ENCODE measurements at regions not wholly inside any gene's neighbourhood (a gene's known extent, or its start where the extent isn't known, plus 50 kb on each side); places are given as distances from the start of the nearest gene placed in this dataset.
"Not testable (repeated sequence)": the region's sequence is repeated elsewhere in the genome, so short reads cannot be mapped to it uniquely, and the experiment has no call there.

DNA sequence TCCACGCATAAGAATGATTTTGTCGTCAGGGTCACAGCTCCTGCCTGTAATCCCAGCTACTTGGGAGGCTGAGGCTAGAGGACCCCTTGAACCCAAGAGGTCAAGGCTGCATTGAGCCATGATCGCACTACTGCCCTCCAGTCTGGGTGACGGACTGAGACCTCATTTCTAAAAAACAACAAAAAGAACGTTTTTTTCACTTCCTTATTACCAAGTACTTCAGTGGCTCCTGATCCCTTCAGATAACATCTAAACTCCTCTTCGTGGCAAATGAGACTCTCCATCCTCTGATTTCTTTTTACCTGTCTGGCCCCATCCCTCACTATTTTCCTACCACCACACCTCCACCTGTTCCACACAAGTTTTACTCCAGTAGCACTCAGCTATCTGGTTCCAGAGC lies 105.4 kb upstream of the TLK1 start:
- Histone ChIP-seq H3K4me1 (ENCODE audit: control extremely low read depth in 1 of 4, control insufficient read depth in 4 of 4, insufficient read depth in 4 of 4, low read length in 3 of 4) (peaks cover 0 to 20% (median 14%) of the 10 kb centered on the region in 4 experiments), H3K27me3 (replicated peaks in 2 of 5; ENCODE audit: control insufficient read depth in 4 of 5, insufficient read depth in 5 of 5, low read length in 4 of 5) (no peaks in the 10 kb centered on the region), H3K9me3 (ENCODE audit: control extremely low read depth in 1 of 5, control insufficient read depth in 4 of 5, insufficient read depth in 2 of 5, low read depth in 1 of 5, low read length in 4 of 5) (no peaks in the 10 kb centered on the region), H3K4me3 (ENCODE audit: control insufficient read depth in 1 of 7, extremely low read depth in 1 of 7, insufficient read depth in 4 of 7, low read depth in 2 of 7, low read length in 6 of 7) (no peak overlapping the region), H3K36me3 (ENCODE audit: control insufficient read depth in 4 of 4, insufficient read depth in 4 of 4, low read length in 3 of 4) (no peaks in the 10 kb centered on the region), H3K27ac (ENCODE audit: insufficient read depth in 1 of 2, low read depth in 1 of 2, low read length in 2 of 2, poor library complexity in 1 of 2, severe bottlenecking in 2 of 2) (no peak overlapping the region)
- ChIA-PET POLR2A (interaction anchor here (0.6 kb wide), 1 partner anchor 70 kb away, joined by 3 read pairs; no protein-coding TSS in a partner anchor), CTCF (interaction anchor here (0.6 to 1.5 kb wide), 3 partner anchors 19 to 186 kb away, joined by 3 to 5 read pairs (median 3); no protein-coding TSS in a partner anchor)
- WGBS (ENCODE audit: insufficient coverage), result 35% methylated on average over 6 of the region's 6 CpGs
- no peak for DNase-seq

DNA sequence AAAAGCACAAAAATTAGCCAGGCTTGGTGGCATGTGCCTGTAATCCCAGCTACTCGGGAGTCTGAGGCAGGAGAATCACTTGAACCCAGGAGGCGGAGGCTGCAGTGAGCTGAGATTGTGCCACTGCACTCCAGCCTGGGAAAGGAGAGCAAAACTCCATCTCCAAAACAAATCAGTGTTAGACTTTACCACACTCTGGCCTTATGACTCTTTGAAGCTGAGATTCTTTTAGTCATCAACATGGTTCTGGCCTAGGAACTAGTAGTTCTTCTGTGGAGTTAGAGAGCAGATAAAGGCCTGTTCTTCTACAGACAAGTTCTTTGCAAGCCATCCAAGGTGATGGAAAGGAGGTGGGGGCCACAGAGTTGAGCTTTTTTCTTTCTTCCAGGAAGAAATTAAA lies 100.8 kb upstream of the TLK1 start:
- CTCF ChIA-PET, result interaction anchor here (1.0 kb wide), 1 partner anchor 155 kb away, joined by 3 read pairs; no protein-coding TSS in a partner anchor
- H3K27ac ChIP-seq (ENCODE audit: insufficient read depth in 1 of 2, low read depth in 1 of 2, low read length in 2 of 2, poor library complexity in 1 of 2, severe bottlenecking in 2 of 2); H3K36me3 ChIP-seq (ENCODE audit: control insufficient read depth in 4 of 4, insufficient read depth in 4 of 4, low read length in 3 of 4); DNase-seq; H3K4me3 ChIP-seq (ENCODE audit: control insufficient read depth in 1 of 7, extremely low read depth in 1 of 7, insufficient read depth in 4 of 7, low read depth in 2 of 7, low read length in 6 of 7); H3K27me3 ChIP-seq (replicated peaks in 2 of 5; ENCODE audit: control insufficient read depth in 4 of 5, insufficient read depth in 5 of 5, low read length in 4 of 5); H3K9me3 ChIP-seq (ENCODE audit: control extremely low read depth in 1 of 5, control insufficient read depth in 4 of 5, insufficient read depth in 2 of 5, low read depth in 1 of 5, low read length in 4 of 5); POLR2A ChIA-PET: not testable (repeated sequence)
- peaks cover 2 to 32% (median 25%) of the 10 kb centered on the region in 4 experiments for H3K4me1 ChIP-seq (ENCODE audit: control extremely low read depth in 1 of 4, control insufficient read depth in 4 of 4, insufficient read depth in 4 of 4, low read length in 3 of 4)
- WGBS (ENCODE audit: insufficient coverage), result 100% methylated on average over 2 of the region's 2 CpGs

GRCh38 chr2:171260471-171261424 lies 100.1 kb upstream of the TLK1 start:
- Histone ChIP-seq H3K4me3 (ENCODE audit: control insufficient read depth in 1 of 7, extremely low read depth in 1 of 7, insufficient read depth in 4 of 7, low read depth in 2 of 7, low read length in 6 of 7) (peak overlapping the region in 2 of 7 experiments; percentile 30 to 41), H3K27ac (ENCODE audit: insufficient read depth in 1 of 2, low read depth in 1 of 2, low read length in 2 of 2, poor library complexity in 1 of 2, severe bottlenecking in 2 of 2) (no peak overlapping the region), H3K4me1 (ENCODE audit: control extremely low read depth in 1 of 4, control insufficient read depth in 4 of 4, insufficient read depth in 4 of 4, low read length in 3 of 4) (peaks cover 2 to 28% (median 21%) of the 10 kb centered on the region in 4 experiments), H3K27me3 (replicated peaks in 2 of 5; ENCODE audit: control insufficient read depth in 4 of 5, insufficient read depth in 5 of 5, low read length in 4 of 5) (no peaks in the 10 kb centered on the region), H3K9me3 (ENCODE audit: control extremely low read depth in 1 of 5, control insufficient read depth in 4 of 5, insufficient read depth in 2 of 5, low read depth in 1 of 5, low read length in 4 of 5) (no peaks in the 10 kb centered on the region), H3K36me3 (ENCODE audit: control insufficient read depth in 4 of 4, insufficient read depth in 4 of 4, low read length in 3 of 4) (no peaks in the 10 kb centered on the region)
- ChIA-PET CTCF (interaction anchor here (0.7 kb wide), 1 partner anchor 146 kb away, joined by 3 read pairs; no protein-coding TSS in a partner anchor), POLR2A (no interaction called here)
- WGBS (ENCODE audit: insufficient coverage), result 25% methylated on average over 4 of the region's 6 CpGs
- peak; percentile 64 to 87 (median 80) for DNase-seq

DNA sequence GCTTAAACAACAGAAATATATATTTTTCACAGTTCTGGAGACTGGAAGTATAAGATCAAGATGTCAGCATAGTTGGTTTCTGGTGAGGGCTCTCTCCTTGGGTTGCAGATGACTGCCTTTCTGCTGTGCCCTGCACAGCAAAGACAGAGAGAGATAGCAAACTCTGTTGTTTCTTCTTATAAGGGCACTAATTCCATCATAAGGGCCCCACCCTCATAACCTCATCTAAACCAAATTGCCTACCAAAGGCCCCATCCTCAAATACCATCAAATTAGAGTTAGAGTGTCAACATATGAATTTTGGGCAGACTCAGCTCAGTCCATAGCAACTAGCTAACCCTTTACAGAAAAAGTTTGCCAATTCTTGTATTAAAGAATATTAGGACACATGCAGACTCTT lies 94.0 kb upstream of the TLK1 start:
- DNase-seq, result no peak
- Histone ChIP-seq H3K4me1 (ENCODE audit: control extremely low read depth in 1 of 4, control insufficient read depth in 4 of 4, insufficient read depth in 4 of 4, low read length in 3 of 4) (peaks cover 0 to 5% (median 0%) of the 10 kb centered on the region in 4 experiments), H3K4me3 (ENCODE audit: control insufficient read depth in 1 of 7, extremely low read depth in 1 of 7, insufficient read depth in 4 of 7, low read depth in 2 of 7, low read length in 6 of 7) (no peak overlapping the region), H3K27ac (ENCODE audit: insufficient read depth in 1 of 2, low read depth in 1 of 2, low read length in 2 of 2, poor library complexity in 1 of 2, severe bottlenecking in 2 of 2) (no peak overlapping the region), H3K9me3 (ENCODE audit: control extremely low read depth in 1 of 5, control insufficient read depth in 4 of 5, insufficient read depth in 2 of 5, low read depth in 1 of 5, low read length in 4 of 5) (peaks cover 0 to 5% (median 0%) of the 10 kb centered on the region in 5 experiments), H3K36me3 (ENCODE audit: control insufficient read depth in 4 of 4, insufficient read depth in 4 of 4, low read length in 3 of 4) (no peaks in the 10 kb centered on the region), H3K27me3 (replicated peaks in 2 of 5; ENCODE audit: control insufficient read depth in 4 of 5, insufficient read depth in 5 of 5, low read length in 4 of 5) (peaks cover 0 to 6% (median 0%) of the 10 kb centered on the region in 5 experiments)
- ChIA-PET CTCF (no interaction called here), POLR2A (no interaction called here)

DNA sequence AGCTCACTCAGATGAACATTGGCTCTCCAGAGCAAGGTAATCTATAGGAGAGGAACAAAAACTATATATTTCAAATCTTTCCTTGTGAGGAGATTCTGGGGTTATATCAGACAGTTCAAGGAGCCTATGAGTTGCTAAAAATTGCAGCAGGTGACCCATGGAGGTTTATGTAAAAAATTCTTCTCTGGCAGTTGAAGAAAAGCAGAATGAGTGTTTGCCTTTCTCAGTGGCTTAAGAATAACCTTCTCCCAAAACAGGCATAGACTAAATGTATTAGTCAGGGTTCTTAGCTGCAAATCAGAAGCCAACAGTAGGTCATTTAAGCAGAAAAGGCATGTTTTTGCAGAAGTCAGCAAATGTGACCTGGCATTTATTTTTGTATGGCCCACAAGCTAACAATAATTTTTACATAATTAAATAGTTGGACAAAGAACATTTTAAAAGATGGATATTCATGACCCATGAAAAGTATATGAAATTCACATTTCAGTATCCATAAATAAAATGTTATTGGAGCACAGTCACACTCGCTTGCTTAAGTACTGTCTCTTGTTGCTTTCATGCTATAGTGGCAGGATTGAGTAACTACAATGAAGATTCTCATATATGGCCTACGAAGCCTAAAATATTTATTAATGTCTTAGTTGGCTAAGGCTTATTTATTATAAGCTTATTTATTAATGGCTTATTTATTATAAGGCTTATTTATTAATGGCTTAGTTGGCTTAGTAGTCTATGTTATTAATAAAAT lies 93.4 kb upstream of the TLK1 start:
- no peak overlapping the region for H3K27ac ChIP-seq (ENCODE audit: insufficient read depth in 1 of 2, low read depth in 1 of 2, low read length in 2 of 2, poor library complexity in 1 of 2, severe bottlenecking in 2 of 2)
- H3K9me3 ChIP-seq (ENCODE audit: control extremely low read depth in 1 of 5, control insufficient read depth in 4 of 5, insufficient read depth in 2 of 5, low read depth in 1 of 5, low read length in 4 of 5), result peaks cover 0 to 5% (median 0%) of the 10 kb centered on the region in 5 experiments
- CTCF ChIA-PET, result no interaction called here
- H3K36me3 ChIP-seq (ENCODE audit: control insufficient read depth in 4 of 4, insufficient read depth in 4 of 4, low read length in 3 of 4), result no peaks in the 10 kb centered on the region
- POLR2A ChIA-PET, result no interaction called here
- H3K4me1 ChIP-seq (ENCODE audit: control extremely low read depth in 1 of 4, control insufficient read depth in 4 of 4, insufficient read depth in 4 of 4, low read length in 3 of 4), result peaks cover 0 to 10% (median 0%) of the 10 kb centered on the region in 4 experiments
- WGBS (ENCODE audit: insufficient coverage), result no CpG with 5 or more reads among the region's 2 CpGs
- DNase-seq, result no peak
- H3K4me3 ChIP-seq (ENCODE audit: control insufficient read depth in 1 of 7, extremely low read depth in 1 of 7, insufficient read depth in 4 of 7, low read depth in 2 of 7, low read length in 6 of 7), result no peak overlapping the region
- peaks cover 0 to 6% (median 0%) of the 10 kb centered on the region in 5 experiments for H3K27me3 ChIP-seq (replicated peaks in 2 of 5; ENCODE audit: control insufficient read depth in 4 of 5, insufficient read depth in 5 of 5, low read length in 4 of 5)

- peaks cover 0 to 5% (median 0%) of the 10 kb centered on the region in 5 experiments for H3K9me3 ChIP-seq (ENCODE audit: control extremely low read depth in 1 of 5, control insufficient read depth in 4 of 5, insufficient read depth in 2 of 5, low read depth in 1 of 5, low read length in 4 of 5)
- DNase-seq, result no peak
- H3K27me3 ChIP-seq (replicated peaks in 2 of 5; ENCODE audit: control insufficient read depth in 4 of 5, insufficient read depth in 5 of 5, low read length in 4 of 5), result peaks cover 0 to 6% (median 0%) of the 10 kb centered on the region in 5 experiments
- 100% methylated on average over 1 of the region's 1 CpG for WGBS (ENCODE audit: insufficient coverage)
- CTCF ChIA-PET, result no interaction called here
- no peaks in the 10 kb centered on the region for H3K36me3 ChIP-seq (ENCODE audit: control insufficient read depth in 4 of 4, insufficient read depth in 4 of 4, low read length in 3 of 4)
- peaks cover 2 to 18% (median 6%) of the 10 kb centered on the region in 4 experiments for H3K4me1 ChIP-seq (ENCODE audit: control extremely low read depth in 1 of 4, control insufficient read depth in 4 of 4, insufficient read depth in 4 of 4, low read length in 3 of 4)
- H3K27ac ChIP-seq (ENCODE audit: insufficient read depth in 1 of 2, low read depth in 1 of 2, low read length in 2 of 2, poor library complexity in 1 of 2, severe bottlenecking in 2 of 2), result no peak overlapping the region
- POLR2A ChIA-PET, result no interaction called here
- H3K4me3 ChIP-seq (ENCODE audit: control insufficient read depth in 1 of 7, extremely low read depth in 1 of 7, insufficient read depth in 4 of 7, low read depth in 2 of 7, low read length in 6 of 7), result no peak overlapping the region
Observed at GRCh38 chr2:171253279-171253678, 92.6 kb upstream of the TLK1 start.
